GM21515 (cell line): ENCODE measurements at regions not wholly inside any gene's neighbourhood (a gene's known extent, or its start where the extent isn't known, plus 50 kb on each side); places are given as distances from the start of the nearest gene placed in this dataset.
"Not testable (repeated sequence)": the region's sequence is repeated elsewhere in the genome, so short reads cannot be mapped to it uniquely, and the experiment has no call there.

Experiments used
- ATAC-seq: cut with Tn5 transposase; IDR thresholded peaks from one replicate; pipeline ENCODE4 v1.9.1; 2021; ENCODE audit not compliant: unreplicated experiment

GRCh38 chrY:17511984-17512383 is 368.0 kb downstream of the CDY2B start:
- ATAC-seq, result not testable (repeated sequence)

GRCh38 chrY:17511476-17511875 is 368.5 kb downstream of the CDY2B start:
- ATAC-seq, result not testable (repeated sequence)

GRCh38 chrY:17505834-17506233 is 374.2 kb downstream of the CDY2B start:
- not testable (repeated sequence) for ATAC-seq

GRCh38 chrY:17484763-17485162 is 395.3 kb downstream of the CDY2B start:
- not testable (repeated sequence) for ATAC-seq

- ATAC-seq, result peak; percentile 88
Observed at GRCh38 chrY:17484157-17484556, 395.9 kb downstream of the CDY2B start.

GRCh38 chrY:17481389-17482022 is 398.5 kb downstream of the CDY2B start:
- not testable (repeated sequence) for ATAC-seq

GRCh38 chrY:17472068-17472467 is 408.0 kb downstream of the CDY2B start:
- ATAC-seq, result not testable (repeated sequence)

- peak; percentile 85 for ATAC-seq
Observed at GRCh38 chrY:17459753-17460152, 420.3 kb downstream of the CDY2B start.

- no peak for ATAC-seq
Observed at GRCh38 chrY:17430570-17431166, 449.4 kb downstream of the CDY2B start.

- no peak for ATAC-seq
Observed at GRCh38 chrY:17398336-17399072, 481.5 kb downstream of the CDY2B start.

- no peak for ATAC-seq
Observed at GRCh38 chrY:17397659-17398058, 482.4 kb downstream of the CDY2B start.

- ATAC-seq, result no peak
Observed at GRCh38 chrY:17381431-17382070, 498.5 kb downstream of the CDY2B start.

GRCh38 chrY:17378326-17378725 is 501.7 kb downstream of the CDY2B start:
- ATAC-seq, result no peak

- ATAC-seq, result no peak
Observed at GRCh38 chrY:17368413-17368812, 511.6 kb downstream of the CDY2B start.

- ATAC-seq, result no peak
Observed at GRCh38 chrY:17366400-17366799, 513.6 kb downstream of the CDY2B start.

GRCh38 chrY:17339028-17339427 is 541.0 kb downstream of the CDY2B start:
- no peak for ATAC-seq

GRCh38 chrY:17330733-17331132 is 549.3 kb downstream of the CDY2B start:
- ATAC-seq, result peak; percentile 52

- no peak for ATAC-seq
Observed at GRCh38 chrY:17319916-17320315, 560.1 kb downstream of the CDY2B start.

- ATAC-seq, result no peak
Observed at GRCh38 chrY:17318631-17319030, 561.4 kb downstream of the CDY2B start.

- no peak for ATAC-seq
Observed at GRCh38 chrY:17277056-17277455, 603.0 kb downstream of the CDY2B start.

GRCh38 chrY:17259497-17259896 is 620.5 kb downstream of the CDY2B start:
- ATAC-seq, result no peak

- ATAC-seq, result no peak
Observed at GRCh38 chrY:17238406-17238805, 641.6 kb downstream of the CDY2B start.
